ENCODE measurements at regions not wholly inside any gene's neighbourhood (a gene's known extent, or its start where the extent isn't known, plus 50 kb on each side); places are given as distances from the start of the nearest gene placed in this dataset.

- Histone ChIP-seq H2AFZ (ENCODE audit: insufficient read depth, low read depth, low read length, poor library complexity, severe bottlenecking) (no peak overlapping the region), H3K27me3 (ENCODE audit: control insufficient read depth in 2 of 2, insufficient read depth in 2 of 2, low read length in 2 of 2) (no peaks in the 10 kb centered on the region), H3K4me3 (replicated peaks in 1 of 3; ENCODE audit: low read depth in 2 of 3, low read length in 3 of 3) (no peak overlapping the region), H4K20me1 (ENCODE audit: insufficient read depth, low read length) (no peaks in the 10 kb centered on the region), H3K27ac (ENCODE audit: low read depth in 1 of 2, low read length in 2 of 2) (no peak overlapping the region), H3K4me2 (replicated peaks; ENCODE audit: extremely low read depth, low read length, poor library complexity, severe bottlenecking) (no peak overlapping the region), H3K79me2 (ENCODE audit: insufficient read depth, low read length) (no peaks in the 10 kb centered on the region), H3K9me3 (replicated peaks in 1 of 2; ENCODE audit: control insufficient read depth in 1 of 2, insufficient read depth in 1 of 2, low read length in 2 of 2) (peaks cover 0 to 3% of the 10 kb centered on the region in 2 donors), H3K36me3 (replicated peaks in 1 of 2; ENCODE audit: control insufficient read depth in 1 of 2, insufficient read depth in 2 of 2, low read length in 2 of 2) (no peaks in the 10 kb centered on the region), H3K4me1 (ENCODE audit: control insufficient read depth in 1 of 2, insufficient read depth in 2 of 2, low read length in 2 of 2) (no peaks in the 10 kb centered on the region), H3K9ac (ENCODE audit: insufficient read depth, low read length, poor library complexity, severe bottlenecking) (no peak overlapping the region)
- no peak for DNase-seq
- H3K4me3 Mint-ChIP-seq: no peak overlapping the region
- no peak overlapping the region for H3K27ac Mint-ChIP-seq
- intact Hi-C loops (cut with micrococcal nuclease): no loop called here
- H3K9me3 Mint-ChIP-seq: peaks cover 0 to 5% (median 3%) of the 10 kb centered on the region in 7 donors
- no peak for TF ChIP-seq CTCF (IDR thresholded peaks at IDR 0.05)
- no peaks in the 10 kb centered on the region for H3K36me3 Mint-ChIP-seq
- no peaks in the 10 kb centered on the region for H3K4me1 Mint-ChIP-seq
- H3K27me3 Mint-ChIP-seq (ENCODE audit: low read depth in 3 of 3): no peaks in the 10 kb centered on the region
- 78% methylated on average over 3 of the region's 4 CpGs for WGBS (ENCODE audit: insufficient coverage)
Observed at GRCh38 chr3:166714206-166714605, 665.9 kb downstream of the ZBBX start.

- Histone ChIP-seq H3K4me3 (replicated peaks in 1 of 3; ENCODE audit: low read depth in 2 of 3, low read length in 3 of 3) (no peak overlapping the region), H3K79me2 (ENCODE audit: insufficient read depth, low read length) (no peaks in the 10 kb centered on the region), H3K9me3 (replicated peaks in 1 of 2; ENCODE audit: control insufficient read depth in 1 of 2, insufficient read depth in 1 of 2, low read length in 2 of 2) (peaks cover 0 to 3% of the 10 kb centered on the region in 2 donors), H3K9ac (ENCODE audit: insufficient read depth, low read length, poor library complexity, severe bottlenecking) (no peak overlapping the region), H3K4me1 (ENCODE audit: control insufficient read depth in 1 of 2, insufficient read depth in 2 of 2, low read length in 2 of 2) (no peaks in the 10 kb centered on the region), H3K4me2 (replicated peaks; ENCODE audit: extremely low read depth, low read length, poor library complexity, severe bottlenecking) (no peak overlapping the region), H2AFZ (ENCODE audit: insufficient read depth, low read depth, low read length, poor library complexity, severe bottlenecking) (no peak overlapping the region), H3K27me3 (ENCODE audit: control insufficient read depth in 2 of 2, insufficient read depth in 2 of 2, low read length in 2 of 2) (no peaks in the 10 kb centered on the region), H4K20me1 (ENCODE audit: insufficient read depth, low read length) (no peaks in the 10 kb centered on the region), H3K36me3 (replicated peaks in 1 of 2; ENCODE audit: control insufficient read depth in 1 of 2, insufficient read depth in 2 of 2, low read length in 2 of 2) (no peaks in the 10 kb centered on the region), H3K27ac (ENCODE audit: low read depth in 1 of 2, low read length in 2 of 2) (no peak overlapping the region)
- DNase-seq: no peak
- intact Hi-C loops (cut with micrococcal nuclease): no loop called here
- WGBS (ENCODE audit: insufficient coverage): no CpG with 5 or more reads among the region's 2 CpGs
- Mint-ChIP-seq H3K36me3 (no peaks in the 10 kb centered on the region), H3K4me3 (no peak overlapping the region), H3K4me1 (no peaks in the 10 kb centered on the region), H3K9me3 (peaks cover 0 to 5% (median 3%) of the 10 kb centered on the region in 7 donors), H3K27me3 (ENCODE audit: low read depth in 3 of 3) (no peaks in the 10 kb centered on the region), H3K27ac (no peak overlapping the region)
- TF ChIP-seq CTCF (IDR thresholded peaks at IDR 0.05): no peak
Observed at GRCh38 chr3:166713787-166714186, 666.3 kb downstream of the ZBBX start.

Measured in CD14-positive monocyte (primary cell).